ENCODE measurements at regions not wholly inside any gene's neighbourhood (a gene's known extent, or its start where the extent isn't known, plus 50 kb on each side); places are given as distances from the start of the nearest gene placed in this dataset.

DNA sequence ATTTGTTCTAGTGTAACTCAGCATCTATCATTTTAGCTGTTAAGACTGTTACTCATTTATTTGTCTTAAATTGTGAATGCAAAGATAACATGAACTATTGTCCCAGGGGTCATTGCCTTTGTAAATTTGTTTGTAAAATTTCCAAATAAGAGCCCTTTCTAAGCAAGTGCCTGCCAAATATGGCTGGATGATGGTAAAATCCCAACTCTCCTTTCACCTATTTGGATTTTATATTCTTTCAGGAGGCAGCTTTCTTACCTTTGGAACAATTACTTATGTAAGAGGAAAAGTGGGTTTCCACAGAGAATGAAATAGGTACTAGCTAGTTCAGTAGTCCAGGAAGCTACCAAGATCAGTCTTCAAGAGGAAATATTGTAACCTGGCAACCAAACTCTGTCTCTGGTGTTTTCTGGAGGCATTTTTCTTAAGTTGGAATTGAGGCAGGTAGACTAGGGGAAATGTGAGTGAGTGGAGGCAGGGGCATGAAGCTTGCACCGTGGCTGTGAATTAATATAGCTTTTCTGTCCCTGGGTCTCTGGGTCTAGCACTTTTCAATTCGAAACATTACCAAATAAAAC lies 88.5 kb upstream of the XIST start:
- TF ChIP-seq, protein P1, sequence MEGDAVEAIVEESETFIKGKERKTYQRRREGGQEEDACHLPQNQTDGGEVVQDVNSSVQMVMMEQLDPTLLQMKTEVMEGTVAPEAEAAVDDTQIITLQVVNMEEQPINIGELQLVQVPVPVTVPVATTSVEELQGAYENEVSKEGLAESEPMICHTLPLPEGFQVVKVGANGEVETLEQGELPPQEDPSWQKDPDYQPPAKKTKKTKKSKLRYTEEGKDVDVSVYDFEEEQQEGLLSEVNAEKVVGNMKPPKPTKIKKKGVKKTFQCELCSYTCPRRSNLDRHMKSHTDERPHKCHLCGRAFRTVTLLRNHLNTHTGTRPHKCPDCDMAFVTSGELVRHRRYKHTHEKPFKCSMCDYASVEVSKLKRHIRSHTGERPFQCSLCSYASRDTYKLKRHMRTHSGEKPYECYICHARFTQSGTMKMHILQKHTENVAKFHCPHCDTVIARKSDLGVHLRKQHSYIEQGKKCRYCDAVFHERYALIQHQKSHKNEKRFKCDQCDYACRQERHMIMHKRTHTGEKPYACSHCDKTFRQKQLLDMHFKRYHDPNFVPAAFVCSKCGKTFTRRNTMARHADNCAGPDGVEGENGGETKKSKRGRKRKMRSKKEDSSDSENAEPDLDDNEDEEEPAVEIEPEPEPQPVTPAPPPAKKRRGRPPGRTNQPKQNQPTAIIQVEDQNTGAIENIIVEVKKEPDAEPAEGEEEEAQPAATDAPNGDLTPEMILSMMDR (IDR thresholded peaks at IDR 0.05), result no peak
- TF ChIP-seq RCOR1 (IDR thresholded peaks at IDR 0.05; ENCODE audit: low read depth, low read length) (no peak), RAD21 (conservative IDR thresholded peaks at IDR 0.05 in 1 of 2, IDR thresholded peaks at IDR 0.05 in 1 of 2) (no peak), MYC (IDR thresholded peaks at IDR 0.05; ENCODE audit: borderline replicate concordance, low read length) (no peak), NR3C1 (IDR thresholded peaks at IDR 0.05) (no peak), POLR2A (IDR thresholded peaks at IDR 0.05; ENCODE audit: low read length) (no peak), ZSCAN20 (CRISPR knock-in tag; IDR thresholded peaks at IDR 0.05) (no peak)
- TF ChIP-seq, protein P2, sequence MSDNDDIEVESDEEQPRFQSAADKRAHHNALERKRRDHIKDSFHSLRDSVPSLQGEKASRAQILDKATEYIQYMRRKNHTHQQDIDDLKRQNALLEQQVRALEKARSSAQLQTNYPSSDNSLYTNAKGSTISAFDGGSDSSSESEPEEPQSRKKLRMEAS (IDR thresholded peaks at IDR 0.05), result no peak

Data from A549 (cell line).